Endothelial cell of umbilical vein (primary cell): ENCODE measurements at regions not wholly inside any gene's neighbourhood (a gene's known extent, or its start where the extent isn't known, plus 50 kb on each side); places are given as distances from the start of the nearest gene placed in this dataset.

Experiments
- BruUV-seq: library from RNA; stranded (reverse); fragments of 400-500 nt; replicated peaks from 2 replicates; lab custom pipeline; 2021; lab: Mats Ljungman, UMichigan
- CTCF ChIA-PET: fragments of 300-600, 350-600 bp; sonication (Branson Sonifier 250); formaldehyde crosslinking; loops from one replicate; lab custom pipeline; 2021; ENCODE audit warnings: antibody characterized with exemption, inconsistent platforms; lab: Charles Lee
- POLR2A ChIA-PET: fragments of 300-600, 350-600 bp; sonication (Branson Sonifier 250); formaldehyde crosslinking; loops from one replicate; lab custom pipeline; 2021; ENCODE audit warnings: antibody characterized with exemption, inconsistent platforms; lab: Charles Lee
- DNase-seq: peaks from one replicate; pipeline ENCODE4 v3.0.0-alpha.2; 2011; ENCODE audit warnings: low read depth, low spot score
- FAIRE-seq: peaks from 2 replicates; lab custom pipeline; 2011; peaks lifted over from hg19 to GRCh38; lab: Jason Lieb, UNC
- H2AFZ ChIP-seq: 2 replicates; pipeline ENCODE4 v1.6.0; 2012; ENCODE audit warnings: low read depth, low read length, control low read depth, inconsistent platforms
- H3K27ac ChIP-seq: 2 replicates; pipeline ENCODE4 v1.5.1; 2011; ENCODE audit warnings: low read depth, mild to moderate bottlenecking, control low read depth, low read length, moderate library complexity; ENCODE audit not compliant: insufficient read depth
- H3K27me3 ChIP-seq, 2 experiments: 2 replicates each; pipeline versions ENCODE4 v1.6.0 to v1.6.1; 2011; ENCODE audit warnings: low read length in 2 of 2, mixed read lengths in 1 of 2; ENCODE audit not compliant: control insufficient read depth in 2 of 2, insufficient read depth in 2 of 2
- H3K36me3 ChIP-seq, 2 experiments: 2 replicates in 1 of 2; 3 replicates in 1 of 2; pipeline ENCODE4 v1.5.1; 2011; ENCODE audit warnings: low read length in 2 of 2, mild to moderate bottlenecking in 1 of 2, moderate library complexity in 1 of 2; ENCODE audit not compliant: control insufficient read depth in 2 of 2, insufficient read depth in 2 of 2; ENCODE audit errors: extremely low read depth in 1 of 2
- H3K4me1 ChIP-seq: 3 replicates; pipeline ENCODE4 v1.5.1; 2011; ENCODE audit warnings: mild to moderate bottlenecking, low read length; ENCODE audit not compliant: control insufficient read depth, insufficient read depth; ENCODE audit errors: extremely low read depth
- H3K4me2 ChIP-seq: 2 replicates; pipeline ENCODE4 v1.6.1; 2011; ENCODE audit warnings: low read length, control low read depth, mixed read lengths; ENCODE audit not compliant: insufficient read depth
- H3K4me3 ChIP-seq, 3 experiments: fragments of 200-600 bp in 1 of 3; sonication (generic), shearing (Covaris generic) in 1 of 3; replicated peaks in 1 of 3; 2 replicates each; pipeline ENCODE4 v1.5.1; 2011 to 2016; ENCODE audit warnings: control low read depth in 3 of 3, low read length in 3 of 3, mild to moderate bottlenecking in 2 of 3, inconsistent platforms in 1 of 3, low read depth in 1 of 3, moderate library complexity in 1 of 3; ENCODE audit not compliant: insufficient read depth in 1 of 3
- H3K79me2 ChIP-seq: 2 replicates; pipeline ENCODE4 v1.6.0; 2012; ENCODE audit warnings: low read length, inconsistent platforms; ENCODE audit not compliant: control insufficient read depth, insufficient read depth
- H3K9ac ChIP-seq: replicated peaks from 2 replicates; pipeline ENCODE3; 2011; ENCODE audit warnings: low read length, control low read depth; ENCODE audit not compliant: insufficient read depth; ENCODE audit errors: extremely low read depth
- H3K9me1 ChIP-seq: replicated peaks from 3 replicates; pipeline ENCODE4 v1.6.0; 2011; ENCODE audit warnings: mild to moderate bottlenecking, low read length; ENCODE audit not compliant: control insufficient read depth, insufficient read depth; ENCODE audit errors: extremely low read depth
- H3K9me3 ChIP-seq: replicated peaks from 2 replicates; pipeline ENCODE4 v1.5.1; 2012; ENCODE audit warnings: low read length, inconsistent platforms; ENCODE audit not compliant: control insufficient read depth, insufficient read depth
- H4K20me1 ChIP-seq: replicated peaks from 2 replicates; pipeline ENCODE3; 2011; ENCODE audit warnings: mild to moderate bottlenecking, low read length; ENCODE audit not compliant: control insufficient read depth, insufficient read depth; ENCODE audit errors: extremely low read depth
- CTCF ChIP-seq, 2 donors: IDR thresholded peaks; 1 replicate in 1 of 2; 2 replicates in 1 of 2; pipeline ENCODE4 v1.5.1; 2011; ENCODE audit warnings: low read length in 2 of 2, mild to moderate bottlenecking in 2 of 2, moderate library complexity in 2 of 2, control low read depth in 1 of 2, inconsistent platforms in 1 of 2, low read depth in 1 of 2; ENCODE audit not compliant: insufficient read depth in 1 of 2; ENCODE audit errors: extremely low read depth in 1 of 2
- EZH2 ChIP-seq: IDR thresholded peaks from 2 replicates; pipeline ENCODE4 v1.6.1; 2012; ENCODE audit warnings: borderline replicate concordance, low read depth, mild to moderate bottlenecking, moderate library complexity, low read length, inconsistent platforms; ENCODE audit not compliant: severe bottlenecking
- FOS ChIP-seq: IDR thresholded peaks from 2 replicates; pipeline ENCODE4 v1.6.1; 2011; ENCODE audit warnings: mild to moderate bottlenecking, low read length, moderate library complexity, borderline replicate concordance; ENCODE audit not compliant: insufficient read depth
- GATA2 ChIP-seq: IDR thresholded peaks from 2 replicates; pipeline ENCODE4 v1.7.0; 2011; ENCODE audit warnings: low read depth, mild to moderate bottlenecking, moderate library complexity, mixed read lengths, low read length; ENCODE audit not compliant: insufficient read length, insufficient read depth
- JUN ChIP-seq: IDR thresholded peaks from 2 replicates; pipeline ENCODE4 v1.6.1; 2011; ENCODE audit warnings: borderline replicate concordance, low read depth; ENCODE audit not compliant: insufficient read length, insufficient read depth
- MAX ChIP-seq: IDR thresholded peaks from 2 replicates; pipeline ENCODE4 v1.6.1; 2011; ENCODE audit not compliant: insufficient read depth, insufficient read length
- MYC ChIP-seq: IDR thresholded peaks from one replicate; pipeline ENCODE4 v1.6.1; 2011; ENCODE audit warnings: mild to moderate bottlenecking, low read depth, low read length
- POLR2A ChIP-seq: IDR thresholded peaks from 2 replicates; pipeline ENCODE4 v1.6.1; 2012; ENCODE audit warnings: low read depth, mild to moderate bottlenecking, control low read depth, low read length
- POLR2AphosphoS5 ChIP-seq: IDR thresholded peaks from 2 replicates; pipeline ENCODE4 v1.6.1; 2012; ENCODE audit warnings: low read depth, mild to moderate bottlenecking, control low read depth, low read length, moderate library complexity; ENCODE audit not compliant: insufficient read depth
- dilution Hi-C: fragments of 300-500 bp; cut with MboI; formaldehyde crosslinking; loops from one replicate; pipeline ENCODE4 v1.15.0; 2019; ENCODE audit warnings: low sequenced_read_pairs; ENCODE audit not compliant: extremely low pct_ligation_motif_present
- intact Hi-C: fragments of 100-400 bp; cut with micrococcal nuclease; formaldehyde crosslinking; loops from one replicate; pipeline ENCODE4 v1.10.0; 2022

- Histone ChIP-seq H3K4me1 (no peaks in the 10 kb centered on the region), H3K9me1 (no peaks in the 10 kb centered on the region), H3K4me3 (no peak overlapping the region), H3K79me2 (no peaks in the 10 kb centered on the region), H3K4me2 (no peak overlapping the region), H3K27ac (no peak overlapping the region), H3K27me3 (no peaks in the 10 kb centered on the region), H3K9ac (no peak overlapping the region), H4K20me1 (no peaks in the 10 kb centered on the region), H2AFZ (no peak overlapping the region), H3K36me3 (no peaks in the 10 kb centered on the region), H3K9me3 (no peaks in the 10 kb centered on the region)
- DNase-seq = no peak
- intact Hi-C loops = no loop called here
- BruUV-seq = no TSS peak
- ChIA-PET CTCF (interaction anchor here (0.5 kb wide), 1 partner anchor 276 kb away, joined by 3 read pairs; no protein-coding TSS in a partner anchor), POLR2A (no interaction called here)
- dilution Hi-C loops = no loop called here
- FAIRE-seq = no peak
- no peak for TF ChIP-seq MAX
- TF ChIP-seq POLR2A = no peak
- TF ChIP-seq JUN = no peak
- TF ChIP-seq MYC = no peak
- TF ChIP-seq FOS = no peak
- no peak for TF ChIP-seq GATA2
- no peak for TF ChIP-seq CTCF (IDR thresholded peaks at IDR 0.05; ENCODE audit: extremely low read depth in 1 of 2, insufficient read depth in 1 of 2, low read depth in 1 of 2, low read length in 2 of 2)
- no peak for TF ChIP-seq EZH2
- TF ChIP-seq POLR2AphosphoS5 = no peak
These were observed 50.1 kb upstream of the MBNL1 start for GRCh38 chr3:152218602-152219001.
